T-helper 1 cell treated with Interleukin-12 subunit alpha and Interleukin-12 subunit beta and Interleukin-4 antibody, amounts not matched to agents 30 μg/mL and 1 μg/mL, for 36 hours (primary cell): ENCODE measurements at regions not wholly inside any gene's neighbourhood (a gene's known extent, or its start where the extent isn't known, plus 50 kb on each side); places are given as distances from the start of the nearest gene placed in this dataset.

Experiments
- H3K27ac Mint-ChIP-seq: one replicate; pipeline ENCODE4 v1.8.0; 2021; ENCODE audit warnings: mild to moderate bottlenecking, mixed read lengths
- H3K27me3 Mint-ChIP-seq: one replicate; pipeline ENCODE4 v1.8.0; 2021; ENCODE audit warnings: low read depth, mixed read lengths
- H3K36me3 Mint-ChIP-seq: one replicate; pipeline ENCODE4 v1.8.0; 2021; ENCODE audit warnings: low read depth, mixed read lengths
- H3K4me1 Mint-ChIP-seq: one replicate; pipeline ENCODE4 v1.8.0; 2021; ENCODE audit warnings: low read depth, mixed read lengths
- H3K4me3 Mint-ChIP-seq: one replicate; pipeline ENCODE4 v1.8.0; 2021; ENCODE audit warnings: mild to moderate bottlenecking, moderate library complexity, mixed read lengths
- H3K9me3 Mint-ChIP-seq: one replicate; pipeline ENCODE4 v1.8.0; 2021; ENCODE audit warnings: mixed read lengths

GRCh38 chr1:38641661-38642060 is 217.9 kb downstream of the RRAGC start:
- Mint-ChIP-seq H3K27ac (no peak overlapping the region), H3K9me3 (peaks cover 10% of the 10 kb centered on the region)

GRCh38 chr1:38640371-38640770 is 219.2 kb downstream of the RRAGC start:
- Mint-ChIP-seq H3K4me3 (no peak overlapping the region), H3K36me3 (no peaks in the 10 kb centered on the region), H3K27ac (no peak overlapping the region), H3K4me1 (no peaks in the 10 kb centered on the region), H3K27me3 (peaks cover 7% of the 10 kb centered on the region), H3K9me3 (peaks cover 10% of the 10 kb centered on the region)

More at GRCh38 chr1:38641661-38642060, 217.9 kb downstream of the RRAGC start:
- Mint-ChIP-seq H3K36me3 (no peaks in the 10 kb centered on the region), H3K27me3 (peaks cover 4% of the 10 kb centered on the region), H3K4me1 (no peaks in the 10 kb centered on the region), H3K4me3 (no peak overlapping the region)

- Mint-ChIP-seq H3K9me3 (no peaks in the 10 kb centered on the region), H3K27me3 (peaks cover 15% of the 10 kb centered on the region), H3K36me3 (no peaks in the 10 kb centered on the region)
Measured at GRCh38 chr1:38628241-38628640, 231.3 kb downstream of the RRAGC start.

GRCh38 chr1:38625939-38626338 is 233.6 kb downstream of the RRAGC start:
- Mint-ChIP-seq H3K27me3 (no peaks in the 10 kb centered on the region), H3K4me3 (no peak overlapping the region), H3K36me3 (no peaks in the 10 kb centered on the region), H3K9me3 (no peaks in the 10 kb centered on the region), H3K4me1 (no peaks in the 10 kb centered on the region), H3K27ac (no peak overlapping the region)

More at GRCh38 chr1:38628241-38628640, 231.3 kb downstream of the RRAGC start:
- Mint-ChIP-seq H3K4me3 (no peak overlapping the region), H3K4me1 (no peaks in the 10 kb centered on the region), H3K27ac (no peak overlapping the region)

GRCh38 chr1:38624336-38625039 is 235.1 kb downstream of the RRAGC start:
- Mint-ChIP-seq H3K4me1 (no peaks in the 10 kb centered on the region), H3K27me3 (no peaks in the 10 kb centered on the region), H3K9me3 (no peaks in the 10 kb centered on the region), H3K27ac (no peak overlapping the region), H3K36me3 (no peaks in the 10 kb centered on the region), H3K4me3 (no peak overlapping the region)

GRCh38 chr1:38623529-38623928 is 236.0 kb downstream of the RRAGC start:
- H3K9me3 Mint-ChIP-seq: no peaks in the 10 kb centered on the region
- H3K4me1 Mint-ChIP-seq: no peaks in the 10 kb centered on the region
- no peaks in the 10 kb centered on the region for H3K36me3 Mint-ChIP-seq
- no peak overlapping the region for H3K27ac Mint-ChIP-seq
- H3K4me3 Mint-ChIP-seq: no peak overlapping the region
- peaks cover 3% of the 10 kb centered on the region for H3K27me3 Mint-ChIP-seq

GRCh38 chr1:38622197-38622596 is 237.4 kb downstream of the RRAGC start:
- Mint-ChIP-seq H3K9me3 (no peaks in the 10 kb centered on the region), H3K27ac (no peak overlapping the region), H3K36me3 (no peaks in the 10 kb centered on the region), H3K27me3 (peaks cover 4% of the 10 kb centered on the region), H3K4me3 (no peak overlapping the region), H3K4me1 (no peaks in the 10 kb centered on the region)

GRCh38 chr1:38616846-38617245 is 242.7 kb downstream of the RRAGC start:
- no peaks in the 10 kb centered on the region for H3K4me1 Mint-ChIP-seq
- H3K9me3 Mint-ChIP-seq: peaks cover 7% of the 10 kb centered on the region
- H3K27ac Mint-ChIP-seq: no peak overlapping the region
- H3K27me3 Mint-ChIP-seq: peaks cover 12% of the 10 kb centered on the region
- no peaks in the 10 kb centered on the region for H3K36me3 Mint-ChIP-seq
- H3K4me3 Mint-ChIP-seq: no peak overlapping the region

GRCh38 chr1:38615680-38616079 is 243.9 kb downstream of the RRAGC start:
- Mint-ChIP-seq H3K9me3 (peaks cover 7% of the 10 kb centered on the region), H3K27me3 (peaks cover 12% of the 10 kb centered on the region), H3K27ac (no peak overlapping the region)

GRCh38 chr1:38614861-38615260 is 244.7 kb downstream of the RRAGC start:
- peaks cover 7% of the 10 kb centered on the region for H3K9me3 Mint-ChIP-seq
- H3K4me3 Mint-ChIP-seq: no peak overlapping the region
- peaks cover 12% of the 10 kb centered on the region for H3K27me3 Mint-ChIP-seq
- H3K4me1 Mint-ChIP-seq: no peaks in the 10 kb centered on the region
- H3K36me3 Mint-ChIP-seq: no peaks in the 10 kb centered on the region
- H3K27ac Mint-ChIP-seq: no peak overlapping the region

More at GRCh38 chr1:38615680-38616079, 243.9 kb downstream of the RRAGC start:
- Mint-ChIP-seq H3K4me3 (no peak overlapping the region), H3K4me1 (no peaks in the 10 kb centered on the region), H3K36me3 (no peaks in the 10 kb centered on the region)

GRCh38 chr1:38613996-38614395 is 245.6 kb downstream of the RRAGC start:
- no peaks in the 10 kb centered on the region for H3K4me1 Mint-ChIP-seq
- H3K27me3 Mint-ChIP-seq: peaks cover 9% of the 10 kb centered on the region
- H3K36me3 Mint-ChIP-seq: no peaks in the 10 kb centered on the region
- peaks cover 7% of the 10 kb centered on the region for H3K9me3 Mint-ChIP-seq
- no peak overlapping the region for H3K27ac Mint-ChIP-seq
- H3K4me3 Mint-ChIP-seq: no peak overlapping the region

- H3K9me3 Mint-ChIP-seq: peaks cover 7% of the 10 kb centered on the region
- H3K36me3 Mint-ChIP-seq: no peaks in the 10 kb centered on the region
- peaks cover 9% of the 10 kb centered on the region for H3K27me3 Mint-ChIP-seq
- no peaks in the 10 kb centered on the region for H3K4me1 Mint-ChIP-seq
- H3K4me3 Mint-ChIP-seq: no peak overlapping the region
- H3K27ac Mint-ChIP-seq: no peak overlapping the region
Measured at GRCh38 chr1:38612951-38613350, 246.6 kb downstream of the RRAGC start.

- no peak overlapping the region for H3K4me3 Mint-ChIP-seq
- no peak overlapping the region for H3K27ac Mint-ChIP-seq
- H3K36me3 Mint-ChIP-seq: no peaks in the 10 kb centered on the region
- peaks cover 7% of the 10 kb centered on the region for H3K9me3 Mint-ChIP-seq
- no peaks in the 10 kb centered on the region for H3K4me1 Mint-ChIP-seq
- peaks cover 6% of the 10 kb centered on the region for H3K27me3 Mint-ChIP-seq
Measured at GRCh38 chr1:38611664-38612211, 247.8 kb downstream of the RRAGC start.

- H3K9me3 Mint-ChIP-seq: no peaks in the 10 kb centered on the region
- no peaks in the 10 kb centered on the region for H3K36me3 Mint-ChIP-seq
- no peaks in the 10 kb centered on the region for H3K4me1 Mint-ChIP-seq
- no peak overlapping the region for H3K4me3 Mint-ChIP-seq
- peaks cover 5% of the 10 kb centered on the region for H3K27me3 Mint-ChIP-seq
- H3K27ac Mint-ChIP-seq: no peak overlapping the region
Measured at GRCh38 chr1:38609166-38610025, 250.2 kb downstream of the RRAGC start.
